M059J (cell line): ENCODE measurements at regions not wholly inside any gene's neighbourhood (a gene's known extent, or its start where the extent isn't known, plus 50 kb on each side); places are given as distances from the start of the nearest gene placed in this dataset.

Experiments
- DNase-seq: peaks from one replicate; pipeline ENCODE4 v3.0.0-alpha.2; 2012; ENCODE audit warnings: low read depth

GRCh38 chr22:49180683-49181024 is 647.0 kb downstream of the BRD1 start:
- no peak for DNase-seq

- no peak for DNase-seq
Observed at GRCh38 chr22:49179886-49180682, 647.6 kb downstream of the BRD1 start.

GRCh38 chr22:49179175-49179574 is 648.5 kb downstream of the BRD1 start:
- no peak for DNase-seq

DNA sequence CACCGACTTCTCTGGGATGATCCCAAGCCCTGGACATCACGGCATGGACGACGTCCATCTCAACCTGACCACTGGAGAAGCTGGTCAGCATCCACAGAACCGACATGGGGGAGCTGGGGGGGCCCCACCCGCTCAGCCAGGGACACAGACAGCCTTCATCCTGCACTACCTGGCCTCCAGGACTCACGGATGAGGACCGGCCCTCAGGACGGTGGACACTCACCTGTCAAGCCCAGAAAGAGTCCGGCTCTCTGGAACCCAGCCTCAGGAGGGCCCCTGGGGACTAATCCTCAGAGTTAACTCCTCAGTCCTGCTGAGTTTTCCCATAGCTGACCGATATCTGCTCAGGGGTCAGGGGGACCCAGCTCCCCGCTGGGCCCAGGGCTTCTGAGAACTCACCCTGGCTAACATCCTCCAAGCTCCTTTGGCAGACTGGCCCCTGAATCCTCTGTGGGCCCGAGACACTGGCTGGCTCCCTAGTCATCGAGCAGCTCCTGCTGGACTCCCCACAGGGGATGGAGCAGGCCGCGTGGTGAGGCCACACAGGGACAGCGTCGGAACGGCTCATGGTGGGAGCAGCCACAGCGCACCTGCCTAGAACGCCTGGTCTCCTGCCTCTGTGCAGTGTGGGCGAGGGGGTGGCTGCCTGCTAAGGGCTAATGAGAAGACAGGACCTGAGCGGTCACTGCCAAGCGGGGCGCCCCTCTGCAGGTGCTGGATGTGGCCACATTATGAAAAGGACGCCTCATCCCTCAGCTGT is 649.2 kb downstream of the BRD1 start:
- no peak for DNase-seq

DNA sequence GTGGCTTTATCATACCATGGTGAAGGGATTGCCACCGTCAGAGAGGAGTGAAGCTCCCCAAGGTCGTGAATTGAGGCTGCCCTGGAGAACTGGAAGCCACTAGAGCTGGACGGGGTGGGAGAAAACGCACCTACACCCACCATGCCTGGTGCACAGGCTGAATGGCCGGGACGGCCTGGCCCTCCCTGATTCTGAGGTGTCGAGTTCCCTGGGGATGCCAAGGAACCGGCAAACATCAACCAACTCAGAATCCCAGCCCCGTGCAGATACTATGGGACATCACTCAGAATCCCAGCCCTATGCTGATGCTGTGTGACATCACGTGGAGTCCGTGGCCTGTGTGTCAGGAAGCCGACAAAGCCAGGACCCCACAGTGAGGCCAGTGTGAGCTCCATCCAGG is 650.0 kb downstream of the BRD1 start:
- no peak for DNase-seq

GRCh38 chr22:49176956-49177355 is 650.7 kb downstream of the BRD1 start:
- no peak for DNase-seq

- DNase-seq: no peak
Observed at GRCh38 chr22:49170053-49170452, 657.6 kb downstream of the BRD1 start.

DNA sequence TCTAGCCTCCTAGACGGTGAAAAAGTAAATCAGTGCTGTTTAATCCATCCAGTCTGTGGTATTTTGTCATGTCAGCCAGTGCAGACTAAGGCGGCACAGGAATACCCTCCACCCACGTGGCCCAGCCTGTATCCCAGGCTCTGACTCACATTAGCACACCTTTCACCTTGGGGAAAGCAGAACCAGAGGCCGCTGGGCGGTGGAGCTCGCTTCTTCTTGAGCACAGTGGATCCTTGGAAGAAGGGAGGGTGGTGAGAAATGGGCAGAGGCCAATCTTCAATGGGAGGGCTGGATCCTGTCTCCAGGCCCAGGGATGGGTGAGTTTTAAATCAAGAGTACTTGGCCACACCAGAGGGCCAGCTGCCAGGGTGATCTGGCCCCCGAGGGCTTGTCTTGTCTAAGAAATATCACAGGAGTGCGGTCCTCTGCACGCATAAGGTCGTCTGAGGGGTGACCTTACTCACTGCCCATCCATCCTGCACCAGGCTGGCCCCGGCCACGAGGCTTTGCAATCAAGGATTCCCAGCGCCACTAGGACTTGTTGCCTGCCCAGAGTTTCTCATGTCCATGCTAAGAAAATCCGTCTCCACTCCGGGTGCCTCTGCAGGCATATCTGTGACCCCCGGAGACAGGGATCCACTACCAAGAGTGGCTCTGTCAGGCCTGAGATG is 658.5 kb downstream of the BRD1 start:
- DNase-seq: no peak

DNA sequence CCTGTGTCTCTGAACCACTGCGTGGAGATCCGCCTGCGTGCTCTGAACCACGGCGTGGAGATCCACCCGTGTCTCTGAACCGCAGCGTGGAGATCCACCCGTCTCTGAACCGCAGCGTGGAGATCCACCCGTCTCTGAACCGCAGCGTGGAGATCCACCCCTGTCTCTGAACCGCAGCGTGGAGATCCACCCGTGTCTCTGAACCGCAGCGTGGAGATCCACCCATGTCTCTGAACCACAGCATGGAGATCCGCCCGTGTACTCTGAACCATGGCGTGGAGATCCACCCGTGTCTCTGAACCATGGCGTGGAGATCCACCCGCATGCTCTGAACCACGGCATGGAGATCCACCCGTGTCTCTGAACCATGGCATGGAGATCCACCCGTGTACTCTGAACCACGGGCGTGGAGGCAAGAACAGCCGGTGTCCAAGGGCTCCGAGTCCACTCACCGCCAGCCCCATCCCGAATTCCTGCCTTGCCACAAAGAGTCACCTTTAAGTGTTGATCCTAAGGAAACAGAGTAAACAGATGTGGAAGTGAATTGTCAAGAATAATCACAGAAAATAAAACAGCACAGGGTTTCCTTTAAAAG is 659.4 kb downstream of the BRD1 start:
- no peak for DNase-seq

- DNase-seq: no peak
Observed at GRCh38 chr22:49166746-49167145, 660.9 kb downstream of the BRD1 start.

- DNase-seq: no peak
Observed at GRCh38 chr22:49166211-49166610, 661.5 kb downstream of the BRD1 start.

GRCh38 chr22:49164773-49165320 is 662.8 kb downstream of the BRD1 start:
- no peak for DNase-seq

DNA sequence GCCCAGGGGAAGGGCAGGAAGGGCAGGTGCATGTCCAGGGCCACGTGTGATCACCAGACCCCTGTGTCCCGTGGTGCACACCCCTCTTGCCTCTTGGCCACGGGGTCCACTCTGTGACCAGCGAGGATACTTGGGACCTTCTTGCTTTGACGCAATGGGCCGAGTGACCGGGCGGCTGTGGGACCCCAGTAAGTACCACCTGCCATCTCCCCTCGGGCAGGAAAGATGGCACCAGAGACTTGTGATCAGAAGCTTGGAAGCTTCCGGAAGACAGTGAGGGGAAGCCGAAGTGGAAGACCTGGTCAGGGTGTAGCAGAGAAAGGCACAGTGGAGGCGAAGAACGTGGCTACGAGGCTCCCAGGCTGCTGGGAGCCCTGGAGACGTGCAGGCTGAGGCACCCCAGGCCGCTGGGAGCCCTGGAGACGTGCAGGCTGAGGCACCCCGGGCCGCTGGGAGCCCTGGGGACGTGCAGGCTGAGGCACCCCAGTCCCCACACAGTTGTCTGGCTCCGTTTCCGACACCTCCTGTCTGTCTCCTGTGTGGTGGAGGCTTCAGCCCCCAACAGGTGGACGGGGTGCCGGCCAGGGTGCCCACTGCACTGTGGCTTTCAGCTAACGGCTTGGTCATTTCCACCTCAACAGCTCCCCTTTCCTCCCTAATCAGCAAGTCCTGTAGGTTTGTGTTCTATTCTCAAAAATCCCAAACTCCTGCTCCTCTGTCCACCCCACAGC is 663.5 kb downstream of the BRD1 start:
- DNase-seq: no peak

GRCh38 chr22:49163258-49163959 is 664.3 kb downstream of the BRD1 start:
- no peak for DNase-seq

DNA sequence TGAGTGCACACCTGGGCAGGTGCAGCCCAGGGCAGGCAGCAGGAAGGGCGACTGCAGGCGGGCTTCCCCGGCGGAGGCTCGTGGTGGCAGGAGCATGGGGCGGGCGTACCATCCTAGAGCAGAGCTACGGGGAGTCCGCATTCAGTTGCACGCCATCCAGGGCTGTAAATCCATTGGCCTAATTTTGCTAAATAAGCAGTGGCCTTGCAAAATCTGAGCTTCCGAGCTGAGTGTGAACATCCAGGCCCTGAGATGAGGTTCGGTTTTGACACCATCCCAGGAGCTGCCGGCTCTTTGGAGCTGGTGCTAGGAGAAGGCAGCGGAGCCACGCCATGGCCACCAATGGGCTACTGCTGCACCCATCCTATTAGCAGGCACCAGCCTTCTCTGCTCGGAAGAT is 664.8 kb downstream of the BRD1 start:
- no peak for DNase-seq

GRCh38 chr22:49161002-49161850 is 666.4 kb downstream of the BRD1 start:
- no peak for DNase-seq

- no peak for DNase-seq
Observed at GRCh38 chr22:49160261-49161001, 667.2 kb downstream of the BRD1 start.

- DNase-seq: no peak
Observed at GRCh38 chr22:49159711-49160110, 668.0 kb downstream of the BRD1 start.
